ENCODE measurements at regions not wholly inside any gene's neighbourhood (a gene's known extent, or its start where the extent isn't known, plus 50 kb on each side); places are given as distances from the start of the nearest gene placed in this dataset.

- TF ChIP-seq CTCF (conservative IDR thresholded peaks at IDR 0.05; ENCODE audit: low read depth, low read length) (no peak), SMC3 (IDR thresholded peaks at IDR 0.05; ENCODE audit: low read depth, low read length) (no peak)
Observed at GRCh38 chr15:35986191-35986721, 440.3 kb upstream of the DPH6 start.

Measured in IMR-90 (cell line).